Stomach (tissue), 4 donors: ENCODE measurements at regions not wholly inside any gene's neighbourhood (a gene's known extent, or its start where the extent isn't known, plus 50 kb on each side); places are given as distances from the start of the nearest gene placed in this dataset.

ENCODE experiments used
- CTCF ChIP-seq, 7 experiments: fragments of 450-650 bp in 4 of 7; fragments of 200-600 bp in 3 of 7; sonication (generic) in 3 of 7; IDR thresholded peaks; one replicate each; pipeline ENCODE4 v1.5.1; 2016 to 2019; ENCODE audit warnings: antibody characterized with exemption in 7 of 7, control low read depth in 2 of 7, mild to moderate bottlenecking in 1 of 7
- EP300 ChIP-seq: sonication (generic); formaldehyde crosslinking; IDR thresholded peaks from one replicate; pipeline ENCODE4 v1.6.1; 2017; ENCODE audit warnings: antibody characterized with exemption
- POLR2A ChIP-seq, 4 donors: fragments of 450-650 bp; IDR thresholded peaks; one replicate each; pipeline ENCODE4 v1.6.1; 2016; ENCODE audit warnings: antibody characterized with exemption in 4 of 4, control low read depth in 2 of 4, mild to moderate bottlenecking in 1 of 4, moderate library complexity in 1 of 4
- POLR2AphosphoS5 ChIP-seq, 3 donors: sonication (generic); formaldehyde crosslinking; IDR thresholded peaks; one replicate each; pipeline ENCODE4 v1.6.1; 2016; ENCODE audit warnings: antibody characterized with exemption in 3 of 3

DNA sequence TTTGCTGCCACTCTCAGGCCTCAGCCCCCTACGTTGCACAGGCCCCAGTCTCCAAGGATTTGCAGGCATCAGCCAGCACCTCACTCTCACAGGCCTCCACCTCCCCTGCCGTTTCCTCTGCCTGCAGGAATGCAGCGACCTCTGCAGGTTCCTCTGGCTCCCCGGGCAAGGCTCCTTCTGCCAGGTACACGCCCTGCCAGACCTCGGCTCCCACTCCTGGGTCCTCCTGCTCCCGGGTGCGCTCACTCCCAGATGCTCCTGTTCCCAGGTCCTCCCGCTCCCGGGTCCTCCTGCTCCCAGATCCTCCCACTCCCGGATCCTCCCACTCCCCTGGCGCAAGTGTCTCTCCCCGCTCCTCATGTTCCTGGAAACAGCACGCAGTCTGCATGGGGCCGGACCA is 144.4 kb upstream of the RADX start:
- TF ChIP-seq CTCF (IDR thresholded peaks at IDR 0.05) (no peak), POLR2AphosphoS5 (IDR thresholded peaks at IDR 0.05) (no peak), POLR2A (IDR thresholded peaks at IDR 0.05) (no peak), EP300 (no peak)
